Testis (tissue), 2 donors: ENCODE measurements at regions not wholly inside any gene's neighbourhood (a gene's known extent, or its start where the extent isn't known, plus 50 kb on each side); places are given as distances from the start of the nearest gene placed in this dataset.

Source experiments
- CTCF ChIP-seq, 3 experiments: fragments of 450-650 bp in 2 of 3; fragments of 200-600 bp in 1 of 3; sonication (generic) in 1 of 3; IDR thresholded peaks; one replicate each; pipeline ENCODE4 v1.5.1; 2016 to 2019; ENCODE audit warnings: antibody characterized with exemption in 3 of 3, mild to moderate bottlenecking in 2 of 3, moderate library complexity in 1 of 3
- POLR2A ChIP-seq: fragments of 450-650 bp; IDR thresholded peaks from one replicate; pipeline ENCODE4 v1.6.1; 2017; ENCODE audit warnings: antibody characterized with exemption, mild to moderate bottlenecking, moderate library complexity

- no peak for TF ChIP-seq CTCF (IDR thresholded peaks at IDR 0.05)
- TF ChIP-seq POLR2A = no peak
Measured at GRCh38 chr12:85529896-85530295, 249.9 kb downstream of the ALX1 start.
